ENCODE measurements at regions not wholly inside any gene's neighbourhood (a gene's known extent, or its start where the extent isn't known, plus 50 kb on each side); places are given as distances from the start of the nearest gene placed in this dataset.

DNA sequence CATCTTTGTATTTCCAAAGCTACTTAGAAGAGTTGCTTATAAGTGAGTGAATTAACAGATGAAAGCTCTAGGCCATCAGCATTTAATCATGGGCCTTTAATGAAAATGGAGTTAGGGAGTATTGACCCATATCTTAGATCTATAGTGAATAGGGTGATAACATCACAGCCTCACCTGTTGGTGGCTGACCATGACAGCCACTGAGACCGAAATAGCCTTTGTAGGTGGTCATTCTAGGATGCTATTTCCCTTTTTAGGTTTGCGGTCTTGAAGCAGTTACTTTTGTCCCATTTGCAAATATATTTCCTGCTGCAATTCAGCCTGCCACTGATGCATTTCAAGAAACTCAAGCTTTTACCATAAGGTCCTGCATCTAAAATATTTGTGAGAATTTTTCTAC lies 410.1 kb upstream of the LYPLAL1 start:
- TF ChIP-seq, protein P1, sequence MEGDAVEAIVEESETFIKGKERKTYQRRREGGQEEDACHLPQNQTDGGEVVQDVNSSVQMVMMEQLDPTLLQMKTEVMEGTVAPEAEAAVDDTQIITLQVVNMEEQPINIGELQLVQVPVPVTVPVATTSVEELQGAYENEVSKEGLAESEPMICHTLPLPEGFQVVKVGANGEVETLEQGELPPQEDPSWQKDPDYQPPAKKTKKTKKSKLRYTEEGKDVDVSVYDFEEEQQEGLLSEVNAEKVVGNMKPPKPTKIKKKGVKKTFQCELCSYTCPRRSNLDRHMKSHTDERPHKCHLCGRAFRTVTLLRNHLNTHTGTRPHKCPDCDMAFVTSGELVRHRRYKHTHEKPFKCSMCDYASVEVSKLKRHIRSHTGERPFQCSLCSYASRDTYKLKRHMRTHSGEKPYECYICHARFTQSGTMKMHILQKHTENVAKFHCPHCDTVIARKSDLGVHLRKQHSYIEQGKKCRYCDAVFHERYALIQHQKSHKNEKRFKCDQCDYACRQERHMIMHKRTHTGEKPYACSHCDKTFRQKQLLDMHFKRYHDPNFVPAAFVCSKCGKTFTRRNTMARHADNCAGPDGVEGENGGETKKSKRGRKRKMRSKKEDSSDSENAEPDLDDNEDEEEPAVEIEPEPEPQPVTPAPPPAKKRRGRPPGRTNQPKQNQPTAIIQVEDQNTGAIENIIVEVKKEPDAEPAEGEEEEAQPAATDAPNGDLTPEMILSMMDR (IDR thresholded peaks at IDR 0.05): no peak
- TF ChIP-seq POLR2A (IDR thresholded peaks at IDR 0.05): no peak

All from ovary (tissue), 3 donors.